Mucosa of descending colon (tissue), 3 donors: ENCODE measurements at regions not wholly inside any gene's neighbourhood (a gene's known extent, or its start where the extent isn't known, plus 50 kb on each side); places are given as distances from the start of the nearest gene placed in this dataset.
"Not testable (repeated sequence)": the region's sequence is repeated elsewhere in the genome, so short reads cannot be mapped to it uniquely, and the experiment has no call there.

Source experiments
- ATAC-seq: fragments of 200-7000 bp; cut with Tn5 transposase; one replicate; pipeline ENCODE4 v1.9.1; 2020; ENCODE audit warnings: mild to moderate bottlenecking, moderate library complexity
- DNase-seq, 3 donors: peaks; one replicate each; pipeline ENCODE4 v3.0.0-alpha.2; 2020
- H3K36me3 ChIP-seq: fragments of 200-600 bp; one replicate; pipeline ENCODE4 v1.8.0; 2021; ENCODE audit warnings: low read depth, mild to moderate bottlenecking
- H3K4me1 ChIP-seq: fragments of 200-600 bp; one replicate; pipeline ENCODE4 v1.8.0; 2021; ENCODE audit warnings: low read depth, mild to moderate bottlenecking
- H3K4me3 ChIP-seq: fragments of 200-600 bp; one replicate; pipeline ENCODE4 v1.8.0; 2021; ENCODE audit warnings: mild to moderate bottlenecking
- H3K9me3 ChIP-seq: fragments of 200-600 bp; one replicate; pipeline ENCODE4 v1.8.0; 2021; ENCODE audit warnings: mild to moderate bottlenecking
- CTCF ChIP-seq: fragments of 200-600 bp; IDR thresholded peaks from one replicate; pipeline ENCODE4 v1.8.0; 2022; ENCODE audit warnings: antibody characterized with exemption, mild to moderate bottlenecking
- intact Hi-C, 2 donors: fragments of 100-400 bp; cut with DNase I in 1 of 2; cut with micrococcal nuclease in 1 of 2; formaldehyde crosslinking; loops; one replicate each; pipeline versions ENCODE4 v1.11.0 to v1.11.1; 2022; cut with DNase I, micrococcal nuclease
- donor health status: DM: no; HTN: no; CAD: no; lungs with moderate emphysema.
- donor health status: DM: no; HTN: no; CAD: no.
- donor health status: DM: no; HTN: yes; CAD: no.

- H3K4me3 ChIP-seq, intact Hi-C loops, H3K4me1 ChIP-seq, H3K36me3 ChIP-seq, DNase-seq: not testable (repeated sequence)
- ATAC-seq: peak; percentile 14
- H3K9me3 ChIP-seq: peaks cover 89% of the 10 kb centered on the region
These were observed 104.5 kb upstream of the TPTE start for GRCh38 chr21:10416691-10417447.

- H3K4me3 ChIP-seq, intact Hi-C loops, DNase-seq, H3K4me1 ChIP-seq, H3K36me3 ChIP-seq: not testable (repeated sequence)
- peak; percentile 13 for ATAC-seq
- H3K9me3 ChIP-seq: peaks cover 91% of the 10 kb centered on the region
These were observed 103.8 kb upstream of the TPTE start for GRCh38 chr21:10417551-10418002.

DNA sequence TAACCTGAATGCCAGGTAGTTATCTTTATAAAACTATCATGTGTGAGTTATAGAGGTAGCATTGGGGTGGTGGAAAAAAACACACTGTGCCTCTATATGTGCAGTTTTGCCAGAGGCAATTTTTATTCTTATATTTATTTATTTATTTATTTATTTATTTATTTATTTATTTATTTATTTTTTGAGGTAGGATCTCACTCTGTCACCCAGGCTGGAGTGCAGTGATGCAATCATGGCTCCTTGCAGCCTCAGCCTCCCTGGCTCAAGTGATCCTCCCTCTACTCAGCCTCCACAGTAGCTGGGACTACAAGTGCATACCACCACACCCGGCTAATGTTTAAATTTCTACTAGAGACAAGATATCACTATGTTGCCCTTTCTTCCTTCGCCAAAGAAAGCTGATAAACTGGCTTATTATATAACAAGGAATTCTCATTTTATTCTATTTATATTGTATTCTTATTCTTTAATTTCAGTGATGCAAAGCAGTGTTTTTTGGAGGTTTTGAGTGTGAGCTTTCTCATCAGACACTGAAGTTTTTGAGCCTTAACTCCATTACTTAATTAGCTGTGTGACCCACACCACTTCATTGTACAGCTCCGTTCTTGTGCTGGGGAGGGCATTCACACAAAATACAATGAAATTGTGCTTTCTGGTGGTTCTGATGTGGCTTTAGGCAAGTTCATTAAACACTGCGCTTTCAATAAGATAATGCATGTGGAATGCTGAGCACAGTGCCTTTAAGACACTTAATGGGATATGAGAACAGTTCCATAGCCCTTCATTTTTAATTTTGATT lies 102.9 kb upstream of the TPTE start:
- H3K9me3 ChIP-seq: peaks cover 90% of the 10 kb centered on the region
- DNase-seq, H3K4me3 ChIP-seq, H3K36me3 ChIP-seq, H3K4me1 ChIP-seq, ATAC-seq, intact Hi-C loops: not testable (repeated sequence)

- H3K4me1 ChIP-seq, ATAC-seq, H3K36me3 ChIP-seq, DNase-seq, H3K4me3 ChIP-seq, intact Hi-C loops: not testable (repeated sequence)
- peaks cover 87% of the 10 kb centered on the region for H3K9me3 ChIP-seq
These were observed 100.2 kb upstream of the TPTE start for GRCh38 chr21:10421199-10421598.

DNA sequence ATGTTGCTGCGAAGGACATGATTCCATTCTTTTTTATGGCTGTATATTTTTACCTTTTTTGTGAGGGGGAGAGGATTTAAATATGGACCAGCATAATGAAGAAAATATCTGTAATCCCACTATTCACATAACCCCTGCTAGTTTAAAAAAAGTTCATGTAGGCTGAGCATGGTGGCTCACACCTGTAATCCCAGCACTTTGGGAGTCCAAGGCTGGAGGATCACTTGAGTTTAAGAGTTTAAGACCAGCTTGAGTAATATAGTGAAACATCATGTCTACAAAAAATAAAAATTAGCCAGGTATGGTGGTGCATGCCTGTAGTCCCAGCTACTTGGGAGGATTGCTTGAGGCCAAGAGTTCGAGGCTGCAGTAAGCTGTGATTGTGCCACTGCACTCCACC lies 99.8 kb upstream of the TPTE start:
- ATAC-seq, H3K4me1 ChIP-seq, intact Hi-C loops, H3K4me3 ChIP-seq, H3K36me3 ChIP-seq, DNase-seq: not testable (repeated sequence)
- peaks cover 84% of the 10 kb centered on the region for H3K9me3 ChIP-seq

- DNase-seq, intact Hi-C loops: not testable (repeated sequence)
These were observed 97.1 kb upstream of the TPTE start for GRCh38 chr21:10424097-10424886.

GRCh38 chr21:10424887-10425145 lies 96.6 kb upstream of the TPTE start:
- intact Hi-C loops: not testable (repeated sequence)

More at GRCh38 chr21:10424097-10424886, 97.1 kb upstream of the TPTE start:
- H3K4me1 ChIP-seq, H3K4me3 ChIP-seq, H3K36me3 ChIP-seq: not testable (repeated sequence)
- peaks cover 79% of the 10 kb centered on the region for H3K9me3 ChIP-seq
- peak; percentile 2 for ATAC-seq

DNA sequence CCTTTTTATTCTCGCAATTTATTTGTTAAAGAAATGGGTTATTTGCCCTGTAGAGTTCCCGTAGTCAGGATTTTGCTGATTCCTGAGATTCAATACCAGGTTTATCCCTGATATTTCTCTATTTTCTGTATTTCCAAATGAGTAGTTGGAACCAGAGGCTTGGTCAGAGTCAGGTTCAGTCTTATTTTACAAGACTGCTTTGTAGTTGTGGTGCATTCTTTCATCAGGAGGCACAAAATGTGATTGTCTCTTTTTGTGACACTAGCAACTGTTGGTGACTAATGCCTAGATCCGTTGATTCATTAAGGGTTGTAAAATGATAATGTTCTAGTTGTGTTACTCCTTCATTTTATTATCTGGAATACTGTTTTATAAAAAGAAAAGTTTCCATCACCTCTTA lies 95.5 kb upstream of the TPTE start:
- no peak for TF ChIP-seq CTCF
- no peaks in the 10 kb centered on the region for H3K4me1 ChIP-seq
- H3K36me3 ChIP-seq: no peaks in the 10 kb centered on the region
- ATAC-seq (no peak), DNase-seq (no peak)
- no peak overlapping the region for H3K4me3 ChIP-seq
- intact Hi-C loops: no loop called here
- H3K9me3 ChIP-seq: peaks cover 79% of the 10 kb centered on the region

More at GRCh38 chr21:10424887-10425145, 96.6 kb upstream of the TPTE start:
- H3K4me3 ChIP-seq, H3K4me1 ChIP-seq, DNase-seq, H3K36me3 ChIP-seq: not testable (repeated sequence)
- ATAC-seq: peak; percentile 3
- H3K9me3 ChIP-seq: peaks cover 79% of the 10 kb centered on the region

- H3K4me1 ChIP-seq, DNase-seq, H3K36me3 ChIP-seq, intact Hi-C loops, ATAC-seq, H3K4me3 ChIP-seq: not testable (repeated sequence)
- peaks cover 81% of the 10 kb centered on the region for H3K9me3 ChIP-seq
These were observed 94.6 kb upstream of the TPTE start for GRCh38 chr21:10426812-10427211.

DNA sequence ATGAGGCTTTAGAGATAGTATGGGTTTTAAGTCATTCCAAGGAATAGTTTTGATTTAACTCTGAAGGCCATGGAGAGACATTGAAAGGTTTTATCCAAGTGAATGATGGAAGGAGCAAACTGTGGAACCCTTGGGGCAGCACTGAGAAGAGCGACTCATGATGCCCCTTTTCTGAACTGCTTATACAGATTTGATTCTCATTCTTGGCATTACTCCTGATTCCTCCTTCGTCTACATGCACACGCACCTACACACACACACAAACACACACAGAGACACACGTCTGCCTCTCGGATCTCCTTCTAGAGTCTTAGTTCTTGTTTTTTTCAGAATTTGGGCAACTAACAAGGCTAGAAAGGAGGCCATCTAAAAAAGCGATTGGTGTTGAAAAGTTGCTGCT lies 94.1 kb upstream of the TPTE start:
- peaks cover 82% of the 10 kb centered on the region for H3K9me3 ChIP-seq
- H3K36me3 ChIP-seq, H3K4me3 ChIP-seq, H3K4me1 ChIP-seq, DNase-seq, intact Hi-C loops: not testable (repeated sequence)
- peak; percentile 4 for ATAC-seq

GRCh38 chr21:10428981-10429534 lies 92.3 kb upstream of the TPTE start:
- DNase-seq, H3K4me3 ChIP-seq, intact Hi-C loops, H3K4me1 ChIP-seq, ATAC-seq, H3K36me3 ChIP-seq: not testable (repeated sequence)
- peaks cover 81% of the 10 kb centered on the region for H3K9me3 ChIP-seq
